Hematopoietic multipotent progenitor cell treated with erythropoietin and hydrocortisone succinate and interleukin-3 and kit ligand, for 6 days (in vitro differentiated cells): ENCODE measurements at regions not wholly inside any gene's neighbourhood (a gene's known extent, or its start where the extent isn't known, plus 50 kb on each side); places are given as distances from the start of the nearest gene placed in this dataset.

Experiments
- DNase-seq: peaks from one replicate; pipeline ENCODE4 v3.0.0-alpha.2; 2015

DNA sequence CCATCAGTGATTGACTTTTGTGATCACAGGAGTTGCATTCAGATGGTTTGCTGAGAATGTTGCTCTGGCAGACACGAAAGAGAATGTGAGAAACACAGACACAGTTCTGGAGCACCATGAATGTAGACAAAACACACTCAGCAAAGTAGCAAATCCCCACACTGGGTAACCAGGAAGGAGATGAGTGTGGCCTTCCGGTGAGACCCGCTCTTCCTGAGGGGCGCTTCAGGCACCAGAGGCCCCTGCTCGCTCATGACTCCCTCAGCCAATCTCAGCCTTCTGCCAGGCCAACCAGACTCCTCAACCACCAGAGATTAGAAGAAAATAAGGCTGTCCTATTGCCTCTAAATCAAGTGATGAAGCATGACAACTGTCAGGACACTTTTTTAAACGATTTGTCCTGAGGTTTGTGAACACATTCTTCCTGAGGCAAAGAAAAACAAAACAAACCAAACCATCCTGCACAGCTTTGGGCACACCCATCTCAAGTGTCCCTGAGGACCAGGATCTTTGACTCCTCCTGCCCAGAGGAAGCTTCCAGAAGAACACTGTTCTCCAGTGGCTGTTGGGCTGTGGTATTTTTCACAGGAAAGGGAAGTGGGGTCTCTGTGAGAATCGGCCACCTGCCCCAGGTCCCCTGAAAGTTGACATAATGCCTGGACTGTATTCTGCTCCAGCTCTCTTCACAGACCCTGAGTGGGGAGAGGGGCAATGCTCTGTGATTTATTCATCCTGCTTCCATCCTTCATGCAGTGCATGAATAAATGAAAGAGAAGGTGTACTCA is 152.8 kb downstream of the BCL11A start:
- DNase-seq, result no peak

DNA sequence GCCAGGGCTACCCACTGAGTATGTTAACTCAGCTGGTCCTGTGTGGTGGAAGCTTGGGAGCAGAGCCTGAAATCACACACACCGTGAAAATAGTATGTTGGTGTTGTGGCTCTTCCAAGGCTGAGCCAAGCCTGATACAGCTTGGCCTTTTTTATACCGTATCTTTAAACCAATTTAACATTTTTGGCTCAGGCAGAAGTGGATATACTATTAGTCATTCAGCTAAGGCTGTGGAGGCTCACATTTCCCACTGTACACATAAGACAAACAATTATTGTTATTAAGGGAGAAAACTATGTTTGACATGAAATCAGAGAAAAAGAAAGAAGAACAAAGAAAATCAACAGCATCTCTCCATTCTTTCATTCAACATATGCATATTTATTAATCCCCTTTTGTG is 159.0 kb downstream of the BCL11A start:
- DNase-seq, result no peak

DNA sequence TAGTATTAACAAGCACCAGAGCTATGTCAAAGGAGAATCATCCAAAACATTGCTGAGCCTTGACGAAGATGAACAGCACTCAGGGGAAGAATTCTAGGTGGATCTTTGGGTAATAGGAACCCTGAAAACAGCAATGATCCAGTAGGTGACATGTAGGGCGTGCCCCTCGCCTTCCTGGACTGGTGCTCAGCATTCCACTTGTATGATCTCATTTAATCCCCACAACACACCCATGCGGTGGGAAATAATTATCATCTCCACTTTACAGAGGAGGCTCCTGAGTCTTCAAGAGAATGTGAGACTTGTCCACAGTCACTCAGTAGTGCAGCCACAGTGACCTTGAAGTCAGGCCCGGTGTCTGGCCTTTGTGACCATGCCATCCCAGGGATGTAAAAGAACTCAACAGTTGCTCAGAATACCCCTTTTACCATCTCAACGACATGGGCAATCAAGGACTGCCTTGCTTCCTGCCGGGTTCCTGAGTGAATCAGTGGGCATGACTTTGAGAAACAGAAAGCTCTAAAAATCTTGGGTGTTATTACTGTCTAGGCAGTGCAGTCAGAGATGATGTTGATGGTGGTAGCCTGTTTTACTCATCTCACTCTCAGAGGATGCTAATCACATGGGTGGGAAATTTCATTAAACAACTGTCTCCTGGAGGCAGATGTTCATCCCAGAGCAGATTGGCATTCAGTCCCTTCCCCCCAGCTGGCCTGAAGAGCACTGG is 161.6 kb downstream of the BCL11A start:
- DNase-seq, result no peak

DNA sequence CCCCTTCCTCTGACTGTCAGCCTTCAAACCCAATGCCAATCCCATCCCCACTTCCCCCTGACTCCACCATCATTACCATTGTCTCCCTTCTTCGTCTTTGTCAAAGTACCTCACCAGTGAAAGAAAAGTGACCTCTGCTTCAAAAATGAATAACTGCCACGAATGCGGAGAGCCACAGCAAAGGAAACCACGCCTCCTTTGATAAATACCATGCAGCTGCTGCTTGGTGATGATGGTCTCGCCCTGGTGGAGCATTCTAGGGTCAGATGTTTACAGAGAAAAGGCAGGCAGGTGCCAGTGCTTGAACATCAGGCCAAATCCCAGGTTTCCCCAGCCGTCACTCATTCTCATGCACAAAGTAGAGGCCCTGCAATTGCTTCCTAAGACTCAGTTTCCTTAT is 162.2 kb downstream of the BCL11A start:
- peak; percentile 48 for DNase-seq

DNA sequence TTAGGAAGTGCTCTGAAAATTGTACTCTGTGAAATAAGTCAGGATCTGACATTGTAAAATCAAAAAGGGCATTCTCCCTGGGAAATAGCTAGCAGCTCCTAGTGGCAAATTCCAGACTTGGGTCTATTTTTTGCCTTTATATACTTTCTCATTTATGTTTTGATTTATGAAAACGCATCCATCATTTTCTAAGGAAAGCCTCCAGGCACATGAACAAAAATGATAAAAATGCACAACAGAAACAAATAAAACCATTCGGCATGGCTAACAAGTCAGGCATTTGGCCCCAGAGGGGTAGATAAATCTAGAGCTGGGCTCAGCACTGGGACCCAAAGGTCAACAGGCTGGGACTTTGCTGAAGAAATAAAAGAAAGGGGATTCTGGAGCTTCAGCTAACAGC is 167.0 kb downstream of the BCL11A start:
- no peak for DNase-seq

DNA sequence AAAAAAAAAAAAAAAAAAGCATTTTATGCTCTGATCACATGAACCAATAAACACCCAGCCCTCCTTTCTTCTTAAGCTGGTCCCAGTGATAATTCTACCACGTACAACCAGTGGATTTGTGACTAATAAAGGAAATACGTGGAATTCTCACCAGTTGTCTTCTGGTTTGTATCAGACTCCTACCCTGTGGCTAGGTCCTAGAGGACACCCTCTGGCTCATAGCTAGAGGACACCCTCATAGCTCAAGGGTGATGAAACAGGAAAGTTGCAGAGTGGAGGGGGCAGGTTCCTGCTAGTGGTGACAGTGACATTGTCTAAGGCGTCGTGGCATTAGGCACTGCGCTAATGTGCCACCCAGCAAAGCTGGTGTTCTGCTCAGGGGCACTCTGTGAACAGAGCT is 167.8 kb downstream of the BCL11A start:
- peak; percentile 26 for DNase-seq

DNA sequence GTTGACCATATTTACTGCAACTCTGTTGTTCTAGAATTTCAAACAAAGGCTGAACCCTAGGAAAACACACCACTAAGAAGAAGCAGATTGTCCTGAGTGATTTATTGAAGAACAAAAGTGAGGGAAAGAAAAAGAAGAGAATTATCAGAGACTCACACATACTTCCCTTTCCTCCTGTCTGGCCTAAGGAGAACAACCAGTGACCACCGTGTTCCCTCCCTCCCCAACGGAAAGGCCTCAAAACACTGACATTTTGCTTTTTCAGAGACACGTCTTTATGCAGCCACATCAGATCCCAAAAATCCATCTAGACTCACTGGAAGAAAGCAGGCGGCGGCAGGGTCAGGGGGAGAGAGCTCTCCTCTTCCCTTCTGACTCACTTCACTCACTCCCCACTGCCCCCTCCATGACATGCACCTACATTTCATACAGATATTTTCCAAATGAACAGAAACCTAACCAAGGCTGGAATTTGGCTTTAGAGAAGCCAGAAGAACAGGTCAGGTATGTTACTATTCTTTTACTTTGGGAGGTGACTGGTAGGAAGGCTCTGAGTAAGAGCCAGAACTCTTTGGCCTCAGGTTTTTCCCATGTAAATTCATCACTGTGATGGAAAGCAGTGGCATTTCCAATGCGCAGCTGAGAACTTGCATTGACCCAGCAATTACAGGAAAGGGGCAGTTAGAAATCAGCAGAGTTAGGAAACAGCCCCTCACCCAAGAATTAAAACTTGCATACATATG is 169.9 kb downstream of the BCL11A start:
- peak; percentile 24 for DNase-seq

DNA sequence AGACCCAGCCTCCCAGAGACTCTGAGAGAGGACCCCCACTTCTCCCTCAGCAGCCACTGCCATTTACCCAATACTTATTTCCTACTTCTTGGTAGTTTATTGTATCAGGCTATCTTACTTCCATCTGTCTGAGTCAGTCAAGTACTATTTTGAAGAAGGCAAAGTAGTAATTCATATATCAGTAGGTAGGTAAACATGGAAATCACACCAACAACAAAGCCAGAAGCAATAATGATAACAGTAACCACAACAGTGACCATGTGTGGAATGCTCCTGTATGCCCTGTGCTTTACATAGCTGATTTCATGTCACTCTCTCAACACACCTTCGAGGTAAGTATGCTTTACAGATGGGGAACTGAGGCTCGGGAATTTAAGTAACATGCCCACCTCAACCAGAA is 173.0 kb downstream of the BCL11A start:
- DNase-seq, result no peak

DNA sequence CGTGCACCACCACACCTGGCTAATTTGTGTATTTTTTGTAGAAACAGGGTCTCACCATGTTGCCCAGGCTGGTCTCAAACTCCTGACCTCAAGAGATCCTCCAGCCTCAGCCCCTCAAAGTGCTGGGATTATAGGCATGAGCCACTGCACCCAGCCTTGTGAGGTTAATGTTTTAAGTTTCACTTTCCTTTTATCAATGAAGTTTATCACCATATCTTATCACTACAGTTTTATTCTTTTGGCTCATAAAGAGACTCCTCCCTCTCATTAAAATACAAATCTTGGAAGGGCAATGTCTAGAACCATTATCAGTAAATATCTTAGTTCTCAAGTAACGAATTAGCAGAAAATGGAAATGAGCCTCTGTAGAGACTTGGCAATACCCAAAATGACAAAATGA is 173.8 kb downstream of the BCL11A start:
- no peak for DNase-seq

DNA sequence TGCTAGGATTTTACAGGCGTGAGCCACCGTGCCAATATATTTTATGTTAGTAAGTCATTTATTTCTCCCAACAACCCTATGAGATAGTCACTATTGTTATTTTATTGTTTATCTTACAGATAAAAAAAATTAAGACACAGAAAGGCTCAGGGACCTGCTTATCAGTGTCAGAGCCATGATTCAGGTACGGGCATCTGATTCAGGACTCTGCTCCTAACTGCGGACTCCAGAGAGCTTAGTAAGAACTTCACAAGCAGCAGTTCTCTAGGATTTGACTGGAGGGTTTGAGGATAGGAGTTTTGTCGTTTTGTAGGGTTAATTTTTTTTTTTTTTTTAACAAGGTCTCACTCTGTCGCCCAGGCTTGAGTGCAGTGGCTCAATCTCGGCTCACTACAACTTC is 174.2 kb downstream of the BCL11A start:
- DNase-seq, result no peak

DNA sequence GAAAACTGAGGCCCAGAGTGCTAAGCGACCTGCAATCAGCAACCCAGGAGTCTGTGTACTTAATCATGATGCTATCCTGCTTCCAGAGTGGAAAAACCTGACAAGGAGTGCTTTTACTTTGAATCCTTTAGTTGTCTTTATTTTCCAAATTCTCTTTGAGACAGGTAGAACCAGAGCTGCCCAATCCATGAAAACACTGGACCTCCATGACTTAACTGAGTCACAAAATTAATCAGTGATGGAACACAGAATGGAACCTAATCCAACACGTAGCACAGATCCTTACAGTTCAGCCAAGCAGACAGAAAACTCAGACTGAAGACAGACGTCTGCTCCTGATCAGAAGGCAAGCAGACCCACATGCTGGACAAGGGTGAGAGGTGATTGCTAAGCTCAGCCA is 175.6 kb downstream of the BCL11A start:
- no peak for DNase-seq

DNA sequence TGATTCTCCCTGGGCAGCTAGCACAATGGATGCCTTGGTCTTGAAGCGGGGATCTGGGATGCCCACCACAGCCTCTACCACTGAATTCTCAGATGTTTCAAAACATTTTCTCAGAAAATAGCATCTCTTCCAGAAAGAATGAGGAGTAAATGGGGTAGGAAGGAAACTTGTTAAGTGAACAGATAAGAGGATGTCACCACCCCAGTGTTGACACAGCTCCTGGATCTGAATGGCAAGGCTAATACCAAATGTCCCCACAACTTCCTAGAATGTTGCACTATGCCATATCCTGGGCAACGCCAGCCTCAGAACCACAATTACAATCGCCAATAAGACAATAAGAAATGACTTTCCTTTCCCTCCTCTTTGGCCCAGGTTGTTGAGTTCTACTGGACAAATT is 177.2 kb downstream of the BCL11A start:
- peak; percentile 57 for DNase-seq

DNA sequence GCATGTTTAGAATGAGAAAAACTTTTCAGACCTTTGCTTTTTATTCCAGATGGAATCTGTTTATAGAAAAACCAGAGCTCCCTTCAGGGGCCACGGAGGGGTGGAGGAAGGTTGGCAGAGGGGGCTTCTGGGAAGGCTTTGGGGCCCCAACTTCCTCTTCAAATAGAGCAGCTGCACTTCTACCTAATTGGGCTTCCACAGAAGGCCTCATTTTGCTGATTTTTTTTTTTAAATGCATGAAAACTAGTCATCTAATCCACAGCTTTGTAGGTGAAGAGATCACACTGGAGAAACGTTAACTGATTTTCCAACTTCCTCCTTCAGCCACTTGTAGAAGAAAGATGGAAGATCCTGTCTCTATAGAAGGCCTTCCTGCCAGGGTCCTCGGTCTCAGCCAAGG is 181.8 kb downstream of the BCL11A start:
- DNase-seq, result no peak

DNA sequence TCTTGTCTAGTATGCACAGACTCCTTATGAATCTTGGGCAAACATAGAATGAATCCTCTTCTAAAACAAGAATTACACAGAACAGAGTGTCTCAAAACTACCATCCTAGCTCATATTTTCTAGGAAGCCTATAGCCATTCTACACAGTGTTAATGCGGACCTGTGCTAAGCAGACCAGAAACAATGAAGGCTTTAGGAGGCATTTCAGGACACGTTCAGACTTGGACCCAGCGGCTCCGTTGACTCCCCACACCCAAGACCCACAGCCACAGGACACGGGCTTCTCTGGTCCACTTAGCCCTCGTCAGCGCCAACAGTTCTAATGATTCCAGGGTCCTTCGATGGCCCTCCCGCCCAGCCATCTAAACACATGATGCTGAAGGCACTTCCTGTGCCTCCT is 182.2 kb downstream of the BCL11A start:
- DNase-seq, result no peak

DNA sequence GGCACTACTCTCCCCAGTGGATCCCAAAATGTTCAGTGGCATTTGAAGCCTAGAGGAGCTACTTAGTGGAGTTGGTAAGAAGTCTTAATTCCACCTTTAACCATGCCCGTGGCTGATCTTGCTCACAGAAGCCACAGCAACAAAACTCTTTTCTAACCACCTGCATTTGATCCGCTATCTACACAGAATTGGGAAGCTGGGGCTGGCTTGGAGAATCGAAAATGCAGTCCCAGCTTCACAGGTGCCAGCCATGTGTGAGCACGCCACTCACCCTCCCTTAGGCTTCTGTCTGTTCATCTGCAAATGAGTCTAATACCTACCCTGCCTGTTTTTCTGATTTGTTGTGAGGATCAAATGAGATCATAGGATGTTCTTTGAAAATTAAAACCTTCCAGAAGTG is 182.6 kb downstream of the BCL11A start:
- DNase-seq, result no peak

DNA sequence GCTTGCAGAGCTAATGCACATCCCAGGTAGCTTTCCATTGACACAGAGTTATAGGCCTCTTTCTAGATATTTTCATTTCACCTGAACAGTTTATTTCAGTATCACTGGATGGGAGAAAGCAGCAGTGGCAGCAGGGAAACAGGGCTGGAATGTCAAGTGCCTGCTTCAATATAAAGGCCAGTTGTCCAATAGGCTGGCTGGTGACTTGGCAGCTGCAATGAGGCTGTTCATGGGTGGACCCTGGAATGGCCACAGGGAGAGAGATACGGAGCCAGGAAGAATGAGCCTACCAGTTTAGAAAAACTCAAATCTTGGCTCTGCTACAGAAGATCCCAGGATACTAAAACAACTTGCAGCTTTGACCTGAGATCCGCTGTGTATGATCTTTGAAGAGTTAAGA is 185.0 kb downstream of the BCL11A start:
- DNase-seq, result no peak

DNA sequence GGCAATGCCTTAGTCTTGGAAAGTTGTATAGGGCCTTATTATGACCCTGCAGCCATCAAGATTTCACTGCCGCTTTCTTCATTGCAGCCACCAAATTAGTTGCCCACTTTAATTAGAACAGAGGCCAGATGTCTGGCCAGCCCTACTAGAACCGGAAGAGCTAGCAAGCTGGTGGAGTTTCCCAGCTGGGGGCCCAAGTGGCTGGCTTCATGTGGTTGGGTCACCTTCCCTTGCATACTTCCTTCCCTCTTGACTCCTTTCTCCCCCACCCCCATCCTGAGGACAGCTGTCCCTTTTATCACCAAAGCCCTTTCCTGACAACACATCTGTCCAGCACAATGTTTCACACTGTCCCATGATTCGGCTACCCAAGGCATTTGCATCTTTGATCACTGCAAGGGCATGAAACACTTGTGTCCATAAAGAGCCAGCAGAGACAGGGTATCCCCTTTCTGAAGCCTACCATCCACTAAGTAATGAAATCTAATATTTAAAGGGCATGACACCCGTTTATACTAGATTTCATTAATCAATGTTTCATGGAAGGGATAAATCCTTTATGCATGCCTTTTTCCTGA is 187.2 kb downstream of the BCL11A start:
- DNase-seq, result peak; percentile 47

DNA sequence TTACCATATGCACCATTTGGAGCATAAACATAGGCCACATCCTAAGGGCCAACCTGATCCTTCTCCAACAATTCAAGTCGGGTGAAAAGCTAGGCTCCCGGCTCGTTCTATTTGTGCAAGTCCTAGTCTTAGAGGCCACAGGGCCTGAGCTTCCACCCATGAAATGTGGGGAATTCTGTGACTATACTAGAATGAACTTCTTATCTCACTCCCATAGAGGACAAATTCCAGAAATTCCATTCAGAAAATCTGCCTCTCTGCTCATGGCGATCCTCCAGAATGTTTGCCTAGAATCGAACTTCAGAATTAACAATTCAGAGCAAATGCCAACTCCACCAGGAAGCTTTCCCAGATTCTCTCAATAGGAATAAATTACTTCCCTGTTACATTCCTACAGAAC is 187.9 kb downstream of the BCL11A start:
- DNase-seq, result no peak

DNA sequence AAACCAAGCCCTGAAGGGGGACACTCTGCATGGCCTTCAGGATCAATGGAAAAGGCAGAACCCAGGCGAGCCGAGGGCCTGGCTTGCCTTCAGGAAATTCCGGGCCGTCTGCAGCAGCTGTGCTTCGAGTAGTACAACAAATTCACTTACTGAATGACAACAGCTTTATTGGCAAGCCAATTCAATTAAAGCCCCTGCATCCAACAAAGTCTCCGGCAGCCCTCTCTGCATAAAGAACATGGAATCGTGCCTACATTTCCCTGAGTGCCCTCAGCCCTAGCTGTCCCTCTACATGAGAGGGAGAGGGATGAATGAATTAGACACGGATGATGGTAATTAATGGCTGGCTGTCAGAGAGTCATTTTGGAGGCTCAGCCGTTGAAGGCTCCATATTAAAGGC is 189.0 kb downstream of the BCL11A start:
- DNase-seq, result no peak

DNA sequence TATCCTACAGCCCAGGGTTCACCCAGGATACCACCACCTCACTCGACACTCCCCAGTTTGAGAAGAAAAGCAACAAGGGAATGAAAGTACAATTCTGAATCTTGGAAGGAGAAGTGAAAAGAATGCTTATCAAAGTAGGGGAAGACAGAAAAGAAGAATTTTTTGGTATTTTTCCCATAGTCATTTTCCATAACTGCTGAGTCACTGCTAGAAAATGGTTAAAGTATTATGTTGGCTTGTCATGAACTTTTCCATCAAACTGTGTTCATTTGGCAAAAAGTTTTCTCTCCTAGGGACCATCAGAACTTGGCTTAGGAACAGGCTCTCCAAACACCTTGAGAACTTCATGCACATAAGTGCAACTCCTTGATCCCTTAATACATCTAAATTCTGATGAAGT is 192.0 kb downstream of the BCL11A start:
- no peak for DNase-seq

DNA sequence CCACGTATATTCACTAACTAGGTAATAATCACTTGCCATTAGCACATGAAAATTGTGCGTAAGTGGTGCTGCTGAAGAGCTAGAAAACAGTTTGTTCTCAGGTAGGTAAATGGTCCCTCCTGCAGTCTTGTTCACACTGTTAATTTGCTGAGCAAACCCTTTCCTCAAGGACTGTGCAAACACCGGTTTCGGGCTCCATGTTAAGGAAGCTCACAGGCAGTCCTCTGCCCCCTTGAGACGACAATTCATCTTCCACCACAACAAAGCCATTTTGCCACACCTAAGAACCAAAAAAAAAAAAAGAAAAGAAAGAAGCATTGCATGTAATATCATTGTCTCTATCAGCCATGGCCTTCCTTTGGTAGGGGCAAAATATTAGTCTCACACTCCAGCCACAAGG is 193.9 kb downstream of the BCL11A start:
- DNase-seq, result no peak

DNA sequence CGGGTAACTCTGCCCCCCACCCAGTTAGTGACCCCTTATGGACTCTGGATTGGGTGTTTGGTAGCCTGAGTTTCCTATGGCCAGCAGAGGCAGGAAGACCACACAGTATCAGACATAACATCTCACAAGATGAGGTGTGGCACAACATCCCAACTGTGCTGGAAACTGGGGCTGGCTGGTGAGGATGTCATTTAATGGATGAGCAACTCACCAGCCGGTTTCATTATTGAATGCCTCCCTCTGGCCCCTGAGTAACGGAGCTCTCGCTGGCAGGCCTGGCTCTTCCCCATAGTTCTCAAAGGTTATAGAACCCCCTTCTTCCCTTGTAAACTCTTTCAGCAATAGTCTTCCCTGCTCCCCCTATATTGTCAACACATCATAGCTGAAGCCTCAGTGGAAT is 195.0 kb downstream of the BCL11A start:
- no peak for DNase-seq

DNA sequence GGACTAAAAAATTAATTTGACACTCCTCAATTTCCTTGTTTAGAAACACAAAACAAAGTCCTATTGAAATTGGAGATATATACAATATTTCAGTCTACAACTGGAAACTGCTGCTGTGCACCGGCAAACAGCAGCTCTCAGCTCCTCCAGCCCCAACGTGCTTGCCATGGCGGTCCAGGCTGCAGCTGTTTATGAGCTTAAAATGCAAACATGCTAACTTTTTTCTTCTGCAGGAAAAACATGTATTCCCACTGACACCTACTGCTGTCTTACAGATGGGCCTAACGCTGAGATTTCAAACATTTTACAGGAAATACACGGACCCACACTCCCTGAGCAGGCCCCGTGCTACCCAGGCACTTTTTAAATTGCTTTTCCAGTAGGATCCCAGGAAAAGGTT is 195.5 kb downstream of the BCL11A start:
- DNase-seq, result no peak

DNA sequence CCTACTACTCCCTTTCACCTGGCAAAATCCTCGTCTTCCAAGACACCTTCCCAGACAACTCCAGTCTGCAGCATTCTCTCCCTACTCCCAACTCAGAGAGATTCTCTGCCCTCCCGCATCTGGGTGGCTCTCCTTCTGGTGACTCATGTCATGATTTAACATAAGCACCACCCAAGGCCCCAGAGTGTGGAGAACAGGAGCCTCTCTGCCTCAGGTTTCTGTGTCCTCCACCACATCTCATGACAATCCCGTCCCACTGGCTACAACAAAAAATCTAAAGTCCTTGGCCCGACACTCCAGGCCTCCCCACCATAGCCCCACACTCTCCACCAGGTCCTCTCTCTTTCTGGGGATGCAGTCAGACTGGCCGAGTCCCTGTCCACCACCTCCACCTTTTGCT is 197.1 kb downstream of the BCL11A start:
- DNase-seq, result no peak
